ENCODE measurements at regions not wholly inside any gene's neighbourhood (a gene's known extent, or its start where the extent isn't known, plus 50 kb on each side); places are given as distances from the start of the nearest gene placed in this dataset.

DNA sequence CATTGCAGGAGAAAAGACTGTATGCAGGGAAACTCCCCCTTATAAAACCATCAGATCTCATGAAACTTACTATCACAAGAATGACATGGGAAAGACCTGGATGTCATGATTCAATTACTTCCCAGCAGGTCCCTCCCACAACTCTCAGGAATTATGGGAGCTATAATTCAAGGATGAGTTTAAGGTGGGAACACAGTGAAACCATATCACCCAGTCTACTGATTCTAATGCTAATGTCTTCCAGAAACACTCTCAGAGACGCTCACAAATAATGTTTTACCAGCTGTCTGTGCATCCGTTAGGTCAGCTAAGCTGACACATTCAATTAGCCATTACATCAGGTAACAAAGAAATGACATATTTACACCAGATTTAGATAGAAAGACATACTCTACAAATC, 637.9 kb downstream of the NLGN4Y start:
- TF ChIP-seq, protein P1, sequence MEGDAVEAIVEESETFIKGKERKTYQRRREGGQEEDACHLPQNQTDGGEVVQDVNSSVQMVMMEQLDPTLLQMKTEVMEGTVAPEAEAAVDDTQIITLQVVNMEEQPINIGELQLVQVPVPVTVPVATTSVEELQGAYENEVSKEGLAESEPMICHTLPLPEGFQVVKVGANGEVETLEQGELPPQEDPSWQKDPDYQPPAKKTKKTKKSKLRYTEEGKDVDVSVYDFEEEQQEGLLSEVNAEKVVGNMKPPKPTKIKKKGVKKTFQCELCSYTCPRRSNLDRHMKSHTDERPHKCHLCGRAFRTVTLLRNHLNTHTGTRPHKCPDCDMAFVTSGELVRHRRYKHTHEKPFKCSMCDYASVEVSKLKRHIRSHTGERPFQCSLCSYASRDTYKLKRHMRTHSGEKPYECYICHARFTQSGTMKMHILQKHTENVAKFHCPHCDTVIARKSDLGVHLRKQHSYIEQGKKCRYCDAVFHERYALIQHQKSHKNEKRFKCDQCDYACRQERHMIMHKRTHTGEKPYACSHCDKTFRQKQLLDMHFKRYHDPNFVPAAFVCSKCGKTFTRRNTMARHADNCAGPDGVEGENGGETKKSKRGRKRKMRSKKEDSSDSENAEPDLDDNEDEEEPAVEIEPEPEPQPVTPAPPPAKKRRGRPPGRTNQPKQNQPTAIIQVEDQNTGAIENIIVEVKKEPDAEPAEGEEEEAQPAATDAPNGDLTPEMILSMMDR (IDR thresholded peaks at IDR 0.05): no peak
- no peak for TF ChIP-seq POLR2A (IDR thresholded peaks at IDR 0.05)
- TF ChIP-seq POLR2AphosphoS5 (IDR thresholded peaks at IDR 0.05): no peak
- TF ChIP-seq EP300 (IDR thresholded peaks at IDR 0.05): no peak
- DNase-seq (ENCODE audit: low spot score in 2 of 2): no peak
- no peaks in the 10 kb centered on the region for H3K27me3 ChIP-seq
- H3K4me3 ChIP-seq: no peak overlapping the region
- no peaks in the 10 kb centered on the region for H3K36me3 ChIP-seq
- no peaks in the 10 kb centered on the region for H3K9me3 ChIP-seq
- WGBS: no CpG with 5 or more reads among the region's 2 CpGs
- no peaks in the 10 kb centered on the region for H3K4me1 ChIP-seq
- no peak overlapping the region for H3K27ac ChIP-seq

DNA sequence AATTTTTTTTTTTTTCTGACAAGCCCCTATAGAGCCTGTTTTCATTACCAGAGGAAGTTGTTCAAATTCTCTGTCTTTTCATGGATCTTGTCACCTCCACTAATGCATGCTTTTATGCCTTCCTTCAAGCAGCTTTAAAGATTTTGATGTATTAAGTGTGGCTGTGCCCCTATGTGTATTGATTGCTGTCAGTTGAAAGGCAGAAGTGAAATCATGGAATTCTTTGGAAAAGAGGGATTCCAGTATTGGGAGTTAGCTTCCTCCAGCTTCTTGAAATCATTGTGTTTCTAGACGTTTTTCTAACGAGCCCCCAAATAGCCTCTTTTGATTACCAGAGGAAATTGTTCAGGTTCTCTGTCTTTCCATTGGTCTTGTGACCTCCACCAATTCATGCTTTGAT, 655.6 kb downstream of the NLGN4Y start:
- no peaks in the 10 kb centered on the region for H3K4me1 ChIP-seq
- DNase-seq (ENCODE audit: low spot score in 2 of 2): no peak
- no CpG with 5 or more reads among the region's 2 CpGs for WGBS
- no peaks in the 10 kb centered on the region for H3K9me3 ChIP-seq
- no peak overlapping the region for H3K4me3 ChIP-seq
- H3K27me3 ChIP-seq: no peaks in the 10 kb centered on the region
- TF ChIP-seq POLR2AphosphoS5 (IDR thresholded peaks at IDR 0.05) (no peak), EP300 (IDR thresholded peaks at IDR 0.05) (no peak), POLR2A (IDR thresholded peaks at IDR 0.05) (no peak)
- TF ChIP-seq, protein P1 (IDR thresholded peaks at IDR 0.05): no peak
- no peaks in the 10 kb centered on the region for H3K36me3 ChIP-seq
- H3K27ac ChIP-seq: no peak overlapping the region

DNA sequence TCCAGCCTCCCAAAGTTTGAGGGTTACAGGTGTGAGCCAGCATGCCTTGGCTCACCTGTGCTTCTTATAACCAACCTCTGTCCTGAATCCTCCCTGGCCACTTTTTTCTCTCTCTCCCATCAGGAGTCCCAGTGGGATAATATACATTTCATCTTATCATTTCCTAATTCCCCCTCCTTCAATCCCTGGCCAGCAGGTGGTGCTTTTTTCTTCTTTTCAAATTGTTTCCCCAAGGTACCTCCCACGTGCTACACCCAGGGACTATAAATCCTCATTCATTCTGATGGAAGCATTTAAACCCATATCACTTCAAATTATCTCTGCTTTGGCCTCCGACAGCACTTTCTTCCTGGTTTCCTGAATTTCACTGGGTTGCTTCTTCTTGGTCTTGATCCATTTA, 704.7 kb downstream of the NLGN4Y start:
- no peaks in the 10 kb centered on the region for H3K4me1 ChIP-seq
- TF ChIP-seq, protein P1 (IDR thresholded peaks at IDR 0.05): no peak
- TF ChIP-seq POLR2A (IDR thresholded peaks at IDR 0.05) (no peak), EP300 (IDR thresholded peaks at IDR 0.05) (no peak), POLR2AphosphoS5 (IDR thresholded peaks at IDR 0.05) (no peak)
- H3K4me3 ChIP-seq: no peak overlapping the region
- H3K9me3 ChIP-seq: no peaks in the 10 kb centered on the region
- no peak for DNase-seq (ENCODE audit: low spot score in 2 of 2)
- no peak overlapping the region for H3K27ac ChIP-seq
- no CpG with 5 or more reads among the region's 2 CpGs for WGBS
- H3K27me3 ChIP-seq: no peaks in the 10 kb centered on the region
- H3K36me3 ChIP-seq: no peaks in the 10 kb centered on the region

DNA sequence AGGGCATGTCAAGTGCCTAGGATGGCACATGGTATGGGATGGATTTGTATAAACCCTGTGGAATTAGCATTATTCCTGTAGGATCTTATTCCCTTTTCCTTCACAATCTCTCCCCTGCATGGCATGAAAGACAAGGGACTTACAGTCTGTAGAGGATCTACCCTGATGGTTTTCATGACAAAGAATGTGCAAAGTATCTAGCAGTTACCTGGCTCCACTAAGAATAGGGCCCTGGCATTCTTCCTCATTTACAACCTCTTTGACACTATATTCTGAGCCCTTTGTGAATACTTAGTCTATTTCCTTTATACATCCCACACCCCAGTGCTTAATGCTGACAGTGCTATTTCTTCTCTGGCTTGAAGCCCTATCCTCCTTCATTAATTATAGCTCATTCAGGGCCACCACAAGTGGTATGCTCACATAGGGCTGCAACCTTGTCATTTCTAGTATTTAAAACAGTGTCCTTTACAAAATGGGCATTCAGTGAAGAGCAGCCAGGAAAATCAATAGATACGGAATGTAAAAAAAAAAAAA, 715.3 kb downstream of the NLGN4Y start:
- no peaks in the 10 kb centered on the region for H3K4me1 ChIP-seq
- H3K4me3 ChIP-seq: no peak overlapping the region
- no peaks in the 10 kb centered on the region for H3K27me3 ChIP-seq
- H3K27ac ChIP-seq: no peak overlapping the region
- TF ChIP-seq POLR2AphosphoS5 (IDR thresholded peaks at IDR 0.05): no peak
- no peak for TF ChIP-seq EP300 (IDR thresholded peaks at IDR 0.05)
- TF ChIP-seq, protein P1 (IDR thresholded peaks at IDR 0.05): no peak
- no peak for TF ChIP-seq POLR2A (IDR thresholded peaks at IDR 0.05)
- no CpG with 5 or more reads among the region's 1 CpG for WGBS
- no peaks in the 10 kb centered on the region for H3K36me3 ChIP-seq
- H3K9me3 ChIP-seq: no peaks in the 10 kb centered on the region
- DNase-seq (ENCODE audit: low spot score in 2 of 2): no peak

DNA sequence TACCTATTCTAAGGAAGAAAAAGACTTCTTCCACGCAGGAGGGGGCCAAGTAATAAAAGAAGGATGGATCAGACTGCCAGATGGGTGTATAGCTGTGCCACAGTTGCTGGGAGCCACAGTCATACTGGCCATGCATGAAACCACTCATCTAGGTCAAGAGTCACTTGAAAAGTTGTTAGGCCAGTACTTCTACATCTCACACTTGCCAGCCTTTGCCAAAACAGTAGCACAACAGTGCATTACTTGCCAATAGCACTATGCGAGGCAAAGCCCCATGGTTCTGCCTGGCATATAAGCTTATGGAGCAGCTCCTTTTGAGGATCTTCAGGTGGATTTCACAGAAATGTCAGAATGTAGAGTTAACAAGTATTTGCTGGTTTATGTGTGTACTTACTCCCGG, 735.0 kb downstream of the NLGN4Y start:
- Histone ChIP-seq H3K9me3 (no peaks in the 10 kb centered on the region), H3K27me3 (no peaks in the 10 kb centered on the region), H3K4me1 (no peaks in the 10 kb centered on the region), H3K4me3 (no peak overlapping the region), H3K36me3 (no peaks in the 10 kb centered on the region), H3K27ac (no peak overlapping the region)
- DNase-seq (ENCODE audit: low spot score in 2 of 2): no peak
- WGBS: no CpG with 5 or more reads among the region's 3 CpGs
- TF ChIP-seq, protein P1 (IDR thresholded peaks at IDR 0.05): no peak
- TF ChIP-seq EP300 (IDR thresholded peaks at IDR 0.05) (no peak), POLR2A (IDR thresholded peaks at IDR 0.05) (no peak), POLR2AphosphoS5 (IDR thresholded peaks at IDR 0.05) (no peak)

Measured in suprapubic skin (tissue), 4 donors.